H1 (cell line): ENCODE measurements at regions not wholly inside any gene's neighbourhood (a gene's known extent, or its start where the extent isn't known, plus 50 kb on each side); places are given as distances from the start of the nearest gene placed in this dataset.

Experiments used
- CTBP2 ChIP-seq: IDR thresholded peaks from 2 replicates; pipeline ENCODE4 v1.7.0; 2011; ENCODE audit warnings: borderline replicate concordance, mild to moderate bottlenecking, moderate library complexity, mixed read lengths, low read length; ENCODE audit not compliant: insufficient read depth, insufficient read length
- EP300 ChIP-seq, 2 experiments: IDR thresholded peaks; 1 replicate in 1 of 2; 2 replicates in 1 of 2; pipeline ENCODE4 v1.6.1; 2011 to 2012; ENCODE audit warnings: low read depth in 2 of 2, low read length in 2 of 2, mild to moderate bottlenecking in 2 of 2, borderline replicate concordance in 1 of 2, inconsistent platforms in 1 of 2, moderate library complexity in 1 of 2
- EZH2 ChIP-seq: fragments of 200-600 bp; sonication (generic); IDR thresholded peaks from 2 replicates; pipeline ENCODE4 v1.7.1; 2012; ENCODE audit warnings: low read depth, mild to moderate bottlenecking, moderate library complexity, low read length, inconsistent platforms; ENCODE audit not compliant: severe bottlenecking
- KDM1A ChIP-seq: fragments of 200-600, 300-600 bp; sonication (generic); IDR thresholded peaks from 2 replicates; pipeline ENCODE4 v1.7.1; 2016; ENCODE audit warnings: mild to moderate bottlenecking, low read length, borderline replicate concordance
- KDM4A ChIP-seq: IDR thresholded peaks from one replicate; pipeline ENCODE4 v1.7.1; 2012; ENCODE audit warnings: low read depth, mild to moderate bottlenecking, moderate library complexity, low read length, inconsistent platforms; ENCODE audit not compliant: severe bottlenecking
- POU5F1 ChIP-seq: IDR thresholded peaks from 2 replicates; pipeline ENCODE4 v1.6.1; 2011; ENCODE audit warnings: low read depth, mild to moderate bottlenecking, low read length, moderate library complexity

GRCh38 chr5:73387601-73388305, 60.8 kb downstream of the FOXD1 start (continued):
- TF ChIP-seq EZH2 (no peak), KDM4A (no peak), KDM1A (no peak), CTBP2 (no peak), EP300 (IDR thresholded peaks at IDR 0.05; ENCODE audit: borderline replicate concordance in 1 of 2, low read depth in 2 of 2, low read length in 2 of 2) (no peak), POU5F1 (no peak)
